ENCODE measurements at regions not wholly inside any gene's neighbourhood (a gene's known extent, or its start where the extent isn't known, plus 50 kb on each side); places are given as distances from the start of the nearest gene placed in this dataset.

DNA sequence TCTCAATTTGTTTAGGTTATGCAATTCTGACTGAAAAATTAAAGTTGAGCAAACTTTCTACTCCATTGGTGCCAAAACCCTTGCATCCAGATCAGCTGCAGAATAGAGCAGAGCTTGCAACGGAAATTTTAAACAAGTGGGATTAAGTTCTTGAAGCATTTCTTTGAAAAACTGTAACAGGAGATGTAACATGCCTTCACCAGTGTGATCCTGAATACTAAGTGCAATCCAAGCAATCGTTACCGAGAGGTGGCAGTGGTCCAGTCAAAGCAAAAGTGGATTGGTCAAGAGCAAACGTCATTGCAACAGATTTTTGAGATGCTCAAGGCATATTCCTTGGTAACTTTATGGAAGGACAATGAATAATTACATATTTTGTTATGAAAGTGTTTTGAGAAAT is 841.1 kb upstream of the SLITRK5 start:
- TF ChIP-seq, protein P1, sequence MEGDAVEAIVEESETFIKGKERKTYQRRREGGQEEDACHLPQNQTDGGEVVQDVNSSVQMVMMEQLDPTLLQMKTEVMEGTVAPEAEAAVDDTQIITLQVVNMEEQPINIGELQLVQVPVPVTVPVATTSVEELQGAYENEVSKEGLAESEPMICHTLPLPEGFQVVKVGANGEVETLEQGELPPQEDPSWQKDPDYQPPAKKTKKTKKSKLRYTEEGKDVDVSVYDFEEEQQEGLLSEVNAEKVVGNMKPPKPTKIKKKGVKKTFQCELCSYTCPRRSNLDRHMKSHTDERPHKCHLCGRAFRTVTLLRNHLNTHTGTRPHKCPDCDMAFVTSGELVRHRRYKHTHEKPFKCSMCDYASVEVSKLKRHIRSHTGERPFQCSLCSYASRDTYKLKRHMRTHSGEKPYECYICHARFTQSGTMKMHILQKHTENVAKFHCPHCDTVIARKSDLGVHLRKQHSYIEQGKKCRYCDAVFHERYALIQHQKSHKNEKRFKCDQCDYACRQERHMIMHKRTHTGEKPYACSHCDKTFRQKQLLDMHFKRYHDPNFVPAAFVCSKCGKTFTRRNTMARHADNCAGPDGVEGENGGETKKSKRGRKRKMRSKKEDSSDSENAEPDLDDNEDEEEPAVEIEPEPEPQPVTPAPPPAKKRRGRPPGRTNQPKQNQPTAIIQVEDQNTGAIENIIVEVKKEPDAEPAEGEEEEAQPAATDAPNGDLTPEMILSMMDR (IDR thresholded peaks at IDR 0.05): no peak
- TF ChIP-seq POLR2AphosphoS5 (IDR thresholded peaks at IDR 0.05) (no peak), POLR2A (IDR thresholded peaks at IDR 0.05) (no peak)
